Chondrocyte (in vitro differentiated cells): ENCODE measurements at regions not wholly inside any gene's neighbourhood (a gene's known extent, or its start where the extent isn't known, plus 50 kb on each side); places are given as distances from the start of the nearest gene placed in this dataset.

Experiments
- DNase-seq: peaks from one replicate; pipeline ENCODE4 v3.0.0; 2021; ENCODE audit warnings: mixed read lengths, low spot score
- H3K27ac Mint-ChIP-seq: one replicate; pipeline ENCODE4 v1.8.0; 2021; ENCODE audit warnings: mild to moderate bottlenecking, moderate library complexity, mixed read lengths; ENCODE audit not compliant: unreplicated experiment
- H3K27me3 Mint-ChIP-seq: 2 replicates; pipeline ENCODE4 v1.8.0; 2021; ENCODE audit warnings: low read depth, mixed read lengths
- H3K36me3 Mint-ChIP-seq: 2 replicates; pipeline ENCODE4 v1.8.0; 2021; ENCODE audit warnings: low read depth, mixed read lengths
- H3K4me1 Mint-ChIP-seq: 2 replicates; pipeline ENCODE4 v1.8.0; 2021; ENCODE audit warnings: low read depth, mild to moderate bottlenecking, mixed read lengths
- H3K4me3 Mint-ChIP-seq: one replicate; pipeline ENCODE4 v1.8.0; 2021; ENCODE audit warnings: mild to moderate bottlenecking, moderate library complexity, mixed read lengths; ENCODE audit not compliant: unreplicated experiment
- H3K9me3 Mint-ChIP-seq: 2 replicates; pipeline ENCODE4 v1.8.0; 2021; ENCODE audit warnings: low read depth, mixed read lengths
- CTCF ChIP-seq: fragments of 200-600 bp; sonication (generic); IDR thresholded peaks from 2 replicates; pipeline ENCODE4 v1.5.0; 2021; ENCODE audit warnings: antibody characterized with exemption, mild to moderate bottlenecking, moderate library complexity

- DNase-seq, result no peak
- H3K27me3 Mint-ChIP-seq, result no peaks in the 10 kb centered on the region
- no peak for TF ChIP-seq CTCF
- no peak overlapping the region for H3K27ac Mint-ChIP-seq
- no peak overlapping the region for H3K4me3 Mint-ChIP-seq
- H3K36me3 Mint-ChIP-seq, result no peaks in the 10 kb centered on the region
- peaks cover 7% of the 10 kb centered on the region for H3K9me3 Mint-ChIP-seq
- peaks cover 19% of the 10 kb centered on the region for H3K4me1 Mint-ChIP-seq
These were observed 214.6 kb downstream of the HDGFL1 start for GRCh38 chr6:22783931-22784330.

- peak overlapping the region; percentile 93 for H3K27ac Mint-ChIP-seq
- peaks cover 6% of the 10 kb centered on the region for H3K9me3 Mint-ChIP-seq
These were observed 215.4 kb downstream of the HDGFL1 start for GRCh38 chr6:22784601-22785410.

GRCh38 chr6:22788038-22788437 lies 218.7 kb downstream of the HDGFL1 start:
- no peaks in the 10 kb centered on the region for H3K27me3 Mint-ChIP-seq
- DNase-seq, result no peak
- no peaks in the 10 kb centered on the region for H3K9me3 Mint-ChIP-seq
- no peak overlapping the region for H3K4me3 Mint-ChIP-seq
- H3K27ac Mint-ChIP-seq, result no peak overlapping the region
- H3K36me3 Mint-ChIP-seq, result peaks cover 3% of the 10 kb centered on the region
- peaks cover 19% of the 10 kb centered on the region for H3K4me1 Mint-ChIP-seq
- no peak for TF ChIP-seq CTCF

More at GRCh38 chr6:22784601-22785410, 215.4 kb downstream of the HDGFL1 start:
- no peak for DNase-seq
- TF ChIP-seq CTCF, result no peak
- Mint-ChIP-seq H3K36me3 (no peaks in the 10 kb centered on the region), H3K27me3 (no peaks in the 10 kb centered on the region), H3K4me3 (peak overlapping the region; percentile 59), H3K4me1 (peaks cover 19% of the 10 kb centered on the region)

GRCh38 chr6:22789315-22789714 lies 219.9 kb downstream of the HDGFL1 start:
- H3K4me3 Mint-ChIP-seq, result no peak overlapping the region
- TF ChIP-seq CTCF, result no peak
- no peak for DNase-seq
- H3K27me3 Mint-ChIP-seq, result no peaks in the 10 kb centered on the region
- no peak overlapping the region for H3K27ac Mint-ChIP-seq
- H3K36me3 Mint-ChIP-seq, result peaks cover 3% of the 10 kb centered on the region
- peaks cover 7% of the 10 kb centered on the region for H3K9me3 Mint-ChIP-seq
- H3K4me1 Mint-ChIP-seq, result peaks cover 13% of the 10 kb centered on the region

- Mint-ChIP-seq H3K36me3 (peaks cover 12% of the 10 kb centered on the region), H3K4me1 (no peaks in the 10 kb centered on the region), H3K27ac (no peak overlapping the region), H3K4me3 (no peak overlapping the region), H3K9me3 (peaks cover 16% of the 10 kb centered on the region), H3K27me3 (no peaks in the 10 kb centered on the region)
- TF ChIP-seq CTCF, result no peak
- DNase-seq, result no peak
These were observed 225.5 kb downstream of the HDGFL1 start for GRCh38 chr6:22794844-22795243.
